Spinal cord (tissue), 9 donors: ENCODE measurements at regions not wholly inside any gene's neighbourhood (a gene's known extent, or its start where the extent isn't known, plus 50 kb on each side); places are given as distances from the start of the nearest gene placed in this dataset.

Experiments used
- DNase-seq, 6 donors: peaks; one replicate each; pipeline versions ENCODE4 v3.0.0 to v3.0.0-alpha.2; 2013 to 2015; ENCODE audit warnings: low spot score in 6 of 6, low read depth in 4 of 6
- H3K27ac ChIP-seq: one replicate; pipeline ENCODE4 v1.5.1; 2013; ENCODE audit warnings: low read depth, low read length, control low read depth
- H3K27me3 ChIP-seq: one replicate; pipeline ENCODE4 v1.6.1; 2013; ENCODE audit warnings: low read length; ENCODE audit not compliant: control insufficient read depth, insufficient read depth
- H3K36me3 ChIP-seq: one replicate; pipeline ENCODE4 v1.6.1; 2013; ENCODE audit warnings: low read length; ENCODE audit not compliant: control insufficient read depth, insufficient read depth
- H3K4me1 ChIP-seq: one replicate; pipeline ENCODE4 v1.6.1; 2013; ENCODE audit warnings: low read length; ENCODE audit not compliant: control insufficient read depth, insufficient read depth
- H3K4me3 ChIP-seq: one replicate; pipeline ENCODE4 v1.5.1; 2013; ENCODE audit warnings: low read depth, low read length, control low read depth
- H3K9me3 ChIP-seq: one replicate; pipeline ENCODE4 v1.6.1; 2013; ENCODE audit warnings: low read length; ENCODE audit not compliant: control insufficient read depth, insufficient read depth
- WGBS: methylation state at CpG from one replicate; pipeline ENCODE4 v1.1.5; 2013; ENCODE audit warnings: missing lambda C conversion rate; ENCODE audit not compliant: insufficient coverage; 5-methylcytosine and 5-hydroxymethylcytosine counted together
- donor health status: healthy.

- Histone ChIP-seq H3K4me3 (no peak overlapping the region), H3K9me3 (no peaks in the 10 kb centered on the region), H3K27ac (no peak overlapping the region), H3K27me3 (no peaks in the 10 kb centered on the region), H3K4me1 (no peaks in the 10 kb centered on the region), H3K36me3 (no peaks in the 10 kb centered on the region)
- no peak for DNase-seq
- WGBS, result no CpG with 5 or more reads among the region's 1 CpG
Measured at GRCh38 chr9:1443450-1443849, 393.3 kb downstream of the DMRT2 start.

DNA sequence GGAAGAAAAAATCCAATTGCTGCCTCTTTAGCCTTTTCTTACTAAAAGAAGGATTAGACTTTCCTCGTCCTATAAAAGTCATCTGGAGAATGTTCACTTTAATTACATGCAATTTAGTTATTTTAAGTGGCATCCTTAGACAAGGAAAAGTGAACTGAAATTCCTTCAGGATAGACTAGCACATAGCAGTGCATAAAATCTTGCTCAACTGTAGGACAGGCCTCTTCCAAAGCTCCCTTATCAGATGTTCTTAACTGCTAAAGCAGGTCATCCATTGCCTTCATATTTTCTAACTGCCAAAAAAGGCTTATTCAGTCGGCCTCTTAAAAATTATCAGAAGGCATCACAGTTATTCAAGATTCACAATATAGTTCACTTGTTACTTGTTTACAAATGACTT is 396.5 kb downstream of the DMRT2 start:
- no CpG with 5 or more reads among the region's 2 CpGs for WGBS
- no peak overlapping the region for H3K4me3 ChIP-seq
- H3K9me3 ChIP-seq, result no peaks in the 10 kb centered on the region
- H3K27me3 ChIP-seq, result no peaks in the 10 kb centered on the region
- DNase-seq, result peak in 1 of 6 donors; percentile 15
- no peaks in the 10 kb centered on the region for H3K4me1 ChIP-seq
- no peak overlapping the region for H3K27ac ChIP-seq
- no peaks in the 10 kb centered on the region for H3K36me3 ChIP-seq

- DNase-seq, result no peak
- H3K9me3 ChIP-seq, result no peaks in the 10 kb centered on the region
- no peak overlapping the region for H3K27ac ChIP-seq
- H3K27me3 ChIP-seq, result no peaks in the 10 kb centered on the region
- H3K4me1 ChIP-seq, result no peaks in the 10 kb centered on the region
- 100% methylated on average over 2 of the region's 4 CpGs for WGBS
- H3K36me3 ChIP-seq, result no peaks in the 10 kb centered on the region
- H3K4me3 ChIP-seq, result no peak overlapping the region
Measured at GRCh38 chr9:1453636-1454035, 403.5 kb downstream of the DMRT2 start.

GRCh38 chr9:1454211-1454610 is 404.1 kb downstream of the DMRT2 start:
- Histone ChIP-seq H3K9me3 (no peaks in the 10 kb centered on the region), H3K27me3 (no peaks in the 10 kb centered on the region), H3K36me3 (no peaks in the 10 kb centered on the region), H3K4me3 (no peak overlapping the region), H3K27ac (no peak overlapping the region), H3K4me1 (no peaks in the 10 kb centered on the region)
- peak in 1 of 6 donors; percentile 9 for DNase-seq
- WGBS, result 13% methylated on average over 1 of the region's 1 CpG

DNA sequence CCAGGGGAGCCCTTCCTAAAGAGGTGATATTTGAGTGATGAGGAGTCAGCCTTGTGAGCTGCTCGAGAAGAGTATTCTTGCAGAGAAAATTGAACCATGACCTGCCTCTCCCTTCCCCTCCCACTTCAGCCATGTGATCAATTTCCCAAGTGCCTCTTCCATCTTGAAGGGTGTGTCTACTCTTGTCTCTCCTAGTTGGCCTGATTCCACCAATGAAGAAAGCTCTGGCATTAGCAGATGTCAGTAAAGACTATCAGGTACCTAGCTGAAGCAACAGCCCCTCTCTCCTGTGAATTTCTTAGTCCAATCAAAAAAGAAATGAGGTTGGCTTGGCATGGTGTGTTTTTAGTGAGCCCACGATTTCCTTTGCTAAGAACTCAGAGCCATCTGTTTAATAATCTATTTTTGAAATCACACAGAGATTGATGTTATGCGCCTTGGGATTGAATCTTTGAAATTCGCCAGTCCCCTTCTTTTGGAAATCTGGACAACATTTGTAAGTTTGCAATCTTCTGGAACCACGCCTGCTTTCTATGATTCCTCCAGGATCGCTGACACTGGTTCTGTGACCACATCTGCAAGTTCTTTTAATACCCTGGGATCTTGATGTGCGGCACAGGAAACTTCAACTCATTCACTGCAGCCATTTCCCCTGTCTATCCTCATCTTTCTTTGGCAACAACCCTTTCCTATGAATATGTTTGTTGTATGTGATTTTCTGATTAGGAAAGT is 404.6 kb downstream of the DMRT2 start:
- no peak overlapping the region for H3K27ac ChIP-seq
- peak in 1 of 6 donors; percentile 18 for DNase-seq
- WGBS, result 100% methylated on average over 4 of the region's 7 CpGs

GRCh38 chr9:1455766-1456165 is 405.6 kb downstream of the DMRT2 start:
- DNase-seq, result peak in 1 of 6 donors; percentile 82
- H3K36me3 ChIP-seq, result no peaks in the 10 kb centered on the region
- H3K27ac ChIP-seq, result no peak overlapping the region
- H3K27me3 ChIP-seq, result no peaks in the 10 kb centered on the region
- WGBS, result no CpG with 5 or more reads among the region's 4 CpGs
- H3K4me3 ChIP-seq, result no peak overlapping the region
- H3K9me3 ChIP-seq, result no peaks in the 10 kb centered on the region
- no peaks in the 10 kb centered on the region for H3K4me1 ChIP-seq

More for the DNA sequence above, 404.6 kb downstream of the DMRT2 start:
- H3K4me1 ChIP-seq, result no peaks in the 10 kb centered on the region
- H3K36me3 ChIP-seq, result no peaks in the 10 kb centered on the region
- H3K9me3 ChIP-seq, result no peaks in the 10 kb centered on the region
- no peaks in the 10 kb centered on the region for H3K27me3 ChIP-seq
- H3K4me3 ChIP-seq, result no peak overlapping the region

GRCh38 chr9:1456301-1457024 is 406.3 kb downstream of the DMRT2 start:
- WGBS, result 77% methylated on average over 4 of the region's 4 CpGs
- no peak overlapping the region for H3K4me3 ChIP-seq
- H3K27ac ChIP-seq, result no peak overlapping the region
- no peaks in the 10 kb centered on the region for H3K36me3 ChIP-seq
- DNase-seq, result peak in 2 of 6 donors; percentile 10 to 77
- H3K4me1 ChIP-seq, result no peaks in the 10 kb centered on the region
- H3K27me3 ChIP-seq, result no peaks in the 10 kb centered on the region
- no peaks in the 10 kb centered on the region for H3K9me3 ChIP-seq

DNA sequence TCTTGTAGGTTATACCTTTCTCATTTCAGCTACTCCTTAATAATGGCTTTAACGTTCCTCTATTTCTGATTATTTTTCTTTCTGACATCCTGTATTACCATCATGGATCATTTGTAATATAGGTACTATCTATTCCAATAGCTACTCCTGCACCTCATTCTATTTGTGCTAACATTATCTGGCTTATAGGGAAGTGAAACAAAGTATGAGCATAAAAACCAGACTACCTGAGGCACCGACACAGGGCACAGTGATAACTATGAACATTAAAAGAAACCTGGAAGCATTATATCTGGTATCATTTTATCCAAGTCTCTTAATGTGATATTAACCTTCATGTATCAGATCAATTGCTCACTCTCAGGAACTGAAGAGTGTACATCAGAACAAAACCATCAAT is 407.3 kb downstream of the DMRT2 start:
- no peaks in the 10 kb centered on the region for H3K27me3 ChIP-seq
- no peak overlapping the region for H3K27ac ChIP-seq
- H3K36me3 ChIP-seq, result no peaks in the 10 kb centered on the region
- no peak for DNase-seq
- H3K9me3 ChIP-seq, result no peaks in the 10 kb centered on the region
- no CpG with 5 or more reads among the region's 2 CpGs for WGBS
- no peak overlapping the region for H3K4me3 ChIP-seq
- H3K4me1 ChIP-seq, result no peaks in the 10 kb centered on the region

- H3K27ac ChIP-seq, result no peak overlapping the region
- no peak for DNase-seq
- H3K27me3 ChIP-seq, result no peaks in the 10 kb centered on the region
- H3K36me3 ChIP-seq, result no peaks in the 10 kb centered on the region
- H3K4me1 ChIP-seq, result no peaks in the 10 kb centered on the region
- no peak overlapping the region for H3K4me3 ChIP-seq
- H3K9me3 ChIP-seq, result no peaks in the 10 kb centered on the region
Measured at GRCh38 chr9:1458503-1458902, 408.3 kb downstream of the DMRT2 start.
